ENCODE measurements at regions not wholly inside any gene's neighbourhood (a gene's known extent, or its start where the extent isn't known, plus 50 kb on each side); places are given as distances from the start of the nearest gene placed in this dataset.

- TF ChIP-seq, protein P1, sequence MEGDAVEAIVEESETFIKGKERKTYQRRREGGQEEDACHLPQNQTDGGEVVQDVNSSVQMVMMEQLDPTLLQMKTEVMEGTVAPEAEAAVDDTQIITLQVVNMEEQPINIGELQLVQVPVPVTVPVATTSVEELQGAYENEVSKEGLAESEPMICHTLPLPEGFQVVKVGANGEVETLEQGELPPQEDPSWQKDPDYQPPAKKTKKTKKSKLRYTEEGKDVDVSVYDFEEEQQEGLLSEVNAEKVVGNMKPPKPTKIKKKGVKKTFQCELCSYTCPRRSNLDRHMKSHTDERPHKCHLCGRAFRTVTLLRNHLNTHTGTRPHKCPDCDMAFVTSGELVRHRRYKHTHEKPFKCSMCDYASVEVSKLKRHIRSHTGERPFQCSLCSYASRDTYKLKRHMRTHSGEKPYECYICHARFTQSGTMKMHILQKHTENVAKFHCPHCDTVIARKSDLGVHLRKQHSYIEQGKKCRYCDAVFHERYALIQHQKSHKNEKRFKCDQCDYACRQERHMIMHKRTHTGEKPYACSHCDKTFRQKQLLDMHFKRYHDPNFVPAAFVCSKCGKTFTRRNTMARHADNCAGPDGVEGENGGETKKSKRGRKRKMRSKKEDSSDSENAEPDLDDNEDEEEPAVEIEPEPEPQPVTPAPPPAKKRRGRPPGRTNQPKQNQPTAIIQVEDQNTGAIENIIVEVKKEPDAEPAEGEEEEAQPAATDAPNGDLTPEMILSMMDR (IDR thresholded peaks at IDR 0.05): no peak
- no peak for TF ChIP-seq POLR2A (IDR thresholded peaks at IDR 0.05)
These were observed 246.2 kb upstream of the PPP2R2D start for GRCh38 chr10:131654471-131655087.

All from thyroid gland (tissue), 4 donors.